ENCODE measurements at regions not wholly inside any gene's neighbourhood (a gene's known extent, or its start where the extent isn't known, plus 50 kb on each side); places are given as distances from the start of the nearest gene placed in this dataset.

DNA sequence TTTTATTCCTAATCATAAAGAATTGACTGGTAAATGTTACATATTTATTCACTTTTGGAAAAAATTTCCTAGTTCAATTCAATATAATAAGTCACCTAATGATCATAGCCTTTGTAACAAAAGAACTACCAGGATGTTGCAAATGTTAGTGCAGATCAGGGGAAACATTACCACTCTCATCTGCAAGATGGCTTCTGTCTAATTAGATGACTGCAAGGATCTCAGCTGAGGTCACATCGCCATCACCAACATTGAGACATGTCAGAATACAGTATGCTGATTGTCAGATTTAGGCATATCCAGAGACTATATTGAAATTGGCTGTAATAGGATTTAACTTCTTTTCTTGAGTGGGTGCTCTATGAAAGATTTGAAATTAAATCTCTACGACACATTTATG lies 431.4 kb upstream of the AGTR1 start:
- TF ChIP-seq CTCF (IDR thresholded peaks at IDR 0.05; ENCODE audit: insufficient read depth, low read length, severe bottlenecking) = no peak
- H3K27me3 ChIP-seq (ENCODE audit: control insufficient read depth, insufficient read depth, low read length) = no peaks in the 10 kb centered on the region
- H3K4me3 ChIP-seq (ENCODE audit: low read depth, low read length) = no peak overlapping the region
- FAIRE-seq (no peak), DNase-seq (ENCODE audit: low read depth) (no peak)
- H3K36me3 ChIP-seq (ENCODE audit: control insufficient read depth, insufficient read depth, low read length) = no peaks in the 10 kb centered on the region

DNA sequence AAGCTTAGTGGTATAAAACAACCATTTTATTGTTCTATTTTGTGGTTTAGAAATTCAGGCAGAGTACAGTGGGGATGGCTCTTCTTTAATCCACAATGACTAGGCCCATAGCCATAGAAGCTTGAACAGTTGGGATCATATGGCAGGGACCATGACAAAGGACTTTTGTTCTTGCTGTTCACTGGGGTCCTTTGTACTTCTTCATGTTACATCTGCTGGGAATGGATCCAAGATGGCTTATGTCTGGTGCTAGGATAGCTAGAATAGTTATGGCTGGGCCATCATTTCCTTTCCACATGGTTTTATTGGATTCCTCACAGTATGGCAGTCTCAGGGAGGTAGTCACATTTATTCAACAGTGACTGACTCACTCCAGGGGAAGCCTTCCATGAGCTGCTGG lies 427.9 kb upstream of the AGTR1 start:
- no peak for DNase-seq (ENCODE audit: low read depth)
- no peak for FAIRE-seq
- H3K27me3 ChIP-seq (ENCODE audit: control insufficient read depth, insufficient read depth, low read length) = no peaks in the 10 kb centered on the region
- no peak for TF ChIP-seq CTCF (IDR thresholded peaks at IDR 0.05; ENCODE audit: insufficient read depth, low read length, severe bottlenecking)
- no peaks in the 10 kb centered on the region for H3K36me3 ChIP-seq (ENCODE audit: control insufficient read depth, insufficient read depth, low read length)
- no peak overlapping the region for H3K4me3 ChIP-seq (ENCODE audit: low read depth, low read length)

- H3K27me3 ChIP-seq (ENCODE audit: control insufficient read depth, insufficient read depth, low read length) = no peaks in the 10 kb centered on the region
- no peak for DNase-seq (ENCODE audit: low read depth)
- no peak for TF ChIP-seq CTCF (IDR thresholded peaks at IDR 0.05; ENCODE audit: insufficient read depth, low read length, severe bottlenecking)
- H3K4me3 ChIP-seq (ENCODE audit: low read depth, low read length) = no peak overlapping the region
- H3K36me3 ChIP-seq (ENCODE audit: control insufficient read depth, insufficient read depth, low read length) = no peaks in the 10 kb centered on the region
- no peak for FAIRE-seq
These were observed 417.0 kb upstream of the AGTR1 start for GRCh38 chr3:148280623-148281242.

GRCh38 chr3:148289159-148289558 lies 408.5 kb upstream of the AGTR1 start:
- FAIRE-seq = no peak

DNA sequence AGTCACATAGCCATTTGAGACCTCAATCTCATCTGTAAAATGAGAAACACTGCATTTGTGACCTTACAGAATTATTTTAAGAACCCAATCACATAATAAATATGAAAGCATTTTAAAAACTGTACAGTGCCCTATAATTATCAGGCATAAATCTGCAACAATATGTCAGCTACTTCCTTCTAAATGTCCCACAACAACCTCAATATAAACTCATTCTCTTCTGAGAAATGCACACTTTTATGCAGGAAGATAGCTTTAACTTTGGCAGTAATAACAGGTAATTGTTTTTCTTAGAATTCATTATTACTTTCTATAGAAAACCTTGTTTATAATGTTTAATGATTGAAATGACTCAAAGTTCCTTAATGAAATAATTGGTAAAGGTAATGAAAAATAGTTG lies 400.7 kb upstream of the AGTR1 start:
- Histone ChIP-seq H3K27me3 (ENCODE audit: control insufficient read depth, insufficient read depth, low read length) (no peaks in the 10 kb centered on the region), H3K4me3 (ENCODE audit: low read depth, low read length) (no peak overlapping the region), H3K36me3 (ENCODE audit: control insufficient read depth, insufficient read depth, low read length) (no peaks in the 10 kb centered on the region)
- TF ChIP-seq CTCF (IDR thresholded peaks at IDR 0.05; ENCODE audit: insufficient read depth, low read length, severe bottlenecking) = no peak
- DNase-seq (ENCODE audit: low read depth) (no peak), FAIRE-seq (no peak)

More at GRCh38 chr3:148289159-148289558, 408.5 kb upstream of the AGTR1 start:
- Histone ChIP-seq H3K27me3 (ENCODE audit: control insufficient read depth, insufficient read depth, low read length) (no peaks in the 10 kb centered on the region), H3K4me3 (ENCODE audit: low read depth, low read length) (no peak overlapping the region), H3K36me3 (ENCODE audit: control insufficient read depth, insufficient read depth, low read length) (no peaks in the 10 kb centered on the region)
- no peak for DNase-seq (ENCODE audit: low read depth)
- TF ChIP-seq CTCF (IDR thresholded peaks at IDR 0.05; ENCODE audit: insufficient read depth, low read length, severe bottlenecking) = no peak

DNA sequence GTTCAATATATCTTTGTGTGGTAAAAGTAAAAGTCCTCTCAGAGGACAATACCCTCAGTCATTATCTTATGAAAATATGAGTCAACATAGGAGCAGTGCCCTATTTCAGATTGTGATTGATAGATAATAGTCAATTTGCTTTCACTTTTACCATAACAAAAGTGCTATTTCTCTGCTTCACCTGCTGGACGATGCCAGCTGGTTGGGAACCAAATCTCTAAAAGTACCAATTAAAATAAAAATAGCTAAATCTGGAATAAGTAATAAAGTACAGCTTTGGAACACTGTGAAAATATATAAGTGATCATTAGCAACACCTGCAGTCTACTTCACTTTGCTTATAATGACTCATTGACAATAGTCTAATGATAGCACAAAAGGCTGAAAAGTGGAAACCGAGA lies 390.3 kb upstream of the AGTR1 start:
- no peaks in the 10 kb centered on the region for H3K36me3 ChIP-seq (ENCODE audit: control insufficient read depth, insufficient read depth, low read length)
- no peak overlapping the region for H3K4me3 ChIP-seq (ENCODE audit: low read depth, low read length)
- no peak for TF ChIP-seq CTCF (IDR thresholded peaks at IDR 0.05; ENCODE audit: insufficient read depth, low read length, severe bottlenecking)
- FAIRE-seq (no peak), DNase-seq (ENCODE audit: low read depth) (no peak)
- H3K27me3 ChIP-seq (ENCODE audit: control insufficient read depth, insufficient read depth, low read length) = no peaks in the 10 kb centered on the region
